ENCODE measurements at regions not wholly inside any gene's neighbourhood (a gene's known extent, or its start where the extent isn't known, plus 50 kb on each side); places are given as distances from the start of the nearest gene placed in this dataset.

DNA sequence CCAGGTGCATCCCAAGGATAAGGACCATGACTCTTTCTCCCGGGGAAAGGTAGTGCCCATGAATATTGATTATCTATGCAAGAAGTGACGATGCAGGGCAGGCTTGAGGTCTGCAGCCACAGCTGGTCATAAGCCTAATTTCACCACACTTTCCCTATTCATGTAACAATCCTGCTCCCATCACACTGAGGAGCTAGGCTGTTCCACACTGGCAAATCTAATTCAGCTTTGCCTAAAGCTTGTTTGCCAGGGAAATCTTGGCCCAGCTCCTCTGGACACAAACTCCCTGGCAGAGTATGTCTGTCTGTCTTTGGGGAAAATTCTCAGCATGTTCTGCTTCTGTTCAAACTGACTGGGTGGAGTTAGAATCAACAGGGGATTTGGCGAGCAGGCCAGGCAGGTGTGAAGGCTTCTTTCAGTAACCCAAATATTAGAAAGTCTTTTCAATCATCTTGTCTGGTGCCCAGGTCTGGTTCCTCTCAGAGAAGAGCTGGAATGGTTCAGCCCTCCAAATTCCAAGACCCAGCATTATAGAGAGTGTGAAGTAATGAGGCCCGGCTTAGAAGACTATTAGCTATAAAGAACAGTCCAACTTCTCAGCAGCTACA, 88.5 kb upstream of the SPDL1 start:
- Histone ChIP-seq H3K9me3 (ENCODE audit: insufficient read depth in 2 of 2, low read depth in 1 of 2, low read length in 1 of 2) (no peaks in the 10 kb centered on the region), H3K9ac (replicated peaks in 1 of 4; ENCODE audit: extremely low read depth in 1 of 4, low read depth in 3 of 4, low read length in 3 of 4) (no peak overlapping the region), H2AFZ (ENCODE audit: low read length) (peak overlapping the region; percentile 57; the same call in 1 of the 2 replicates), H2BK5ac (ENCODE audit: low read depth, low read length) (no peak overlapping the region), H2BK12ac (ENCODE audit: low read depth, low read length) (no peak overlapping the region), H3K14ac (ENCODE audit: insufficient read length) (no peak overlapping the region), H3K23me2 (ENCODE audit: low read depth, low read length) (no peaks in the 10 kb centered on the region), H3K23ac (ENCODE audit: insufficient read length) (no peak overlapping the region), H2BK20ac (ENCODE audit: low read length) (no peak overlapping the region), H2BK15ac (ENCODE audit: low read length) (no peak overlapping the region), H3K79me2 (ENCODE audit: control insufficient read depth in 1 of 2, insufficient read depth in 2 of 2, low read length in 2 of 2) (no peaks in the 10 kb centered on the region), H4K5ac (ENCODE audit: insufficient read length, low read depth, low read length) (no peak overlapping the region), H3K4me3 (ENCODE audit: extremely low read depth in 1 of 4, insufficient read depth in 2 of 4, low read depth in 3 of 4, low read length in 4 of 4) (no peak overlapping the region), H4K20me1 (replicated peaks in 1 of 2; ENCODE audit: control insufficient read depth in 1 of 2, insufficient read depth in 2 of 2, low read length in 2 of 2) (no peaks in the 10 kb centered on the region), H4K91ac (replicated peaks; ENCODE audit: insufficient read length, low read length) (no peak overlapping the region), H3K4me1 (replicated peaks in 1 of 4; ENCODE audit: control insufficient read depth in 3 of 4, insufficient read depth in 4 of 4, low read length in 3 of 4) (no peaks in the 10 kb centered on the region), H3K27ac (ENCODE audit: low read depth, low read length) (no peak overlapping the region), H4K8ac (ENCODE audit: extremely low read depth, insufficient read depth, low read length) (no peak overlapping the region), H3K56ac (replicated peaks; ENCODE audit: insufficient read length, low read depth, low read length) (no peak overlapping the region), H3K36me3 (ENCODE audit: control insufficient read depth in 2 of 4, insufficient read depth in 4 of 4, low read length in 3 of 4) (no peaks in the 10 kb centered on the region), H3K4me2 (ENCODE audit: insufficient read depth in 1 of 2, low read depth in 2 of 2, low read length in 2 of 2) (no peak overlapping the region), H3K4ac (replicated peaks; ENCODE audit: insufficient read length, low read depth, low read length) (no peak overlapping the region), H3K79me1 (ENCODE audit: low read depth, low read length) (no peaks in the 10 kb centered on the region), H3K27me3 (replicated peaks in 1 of 4; ENCODE audit: control insufficient read depth in 3 of 4, extremely low read depth in 1 of 4, insufficient read depth in 3 of 4, low read length in 3 of 4) (no peaks in the 10 kb centered on the region), H3K18ac (ENCODE audit: extremely low read depth, low read length) (no peak overlapping the region), H2BK120ac (replicated peaks; ENCODE audit: low read depth, low read length) (no peak overlapping the region), H2AK5ac (ENCODE audit: low read depth, low read length) (no peak overlapping the region)
- no peak for FAIRE-seq
- ChIA-PET CTCF (ENCODE audit: partially characterized antibody) (no interaction called here), POLR2A (ENCODE audit: partially characterized antibody) (no interaction called here)
- no peak for DNase-seq (ENCODE audit: low read depth in 1 of 2, low spot score in 2 of 2)
- WGBS, 2 experiments (ENCODE audit: extremely low coverage in 1 of 2, insufficient coverage in 1 of 2, insufficient read length in 1 of 2, insufficient replicate concordance in 2 of 2, low coverage in 1 of 2, low lambda C conversion rate in 2 of 2, missing lambda C conversion rate in 1 of 2) = 79% methylated on average over 4 of the region's 4 CpGs; no CpG with 5 or more reads in 1 of the 2 experiments
- TF ChIP-seq NANOG (IDR thresholded peaks at IDR 0.05; ENCODE audit: insufficient read depth, low read depth, low read length, poor library complexity, severe bottlenecking) = no peak
- no peak for TF ChIP-seq SP2 (IDR thresholded peaks at IDR 0.05; ENCODE audit: low read length)
- TF ChIP-seq TEAD4 (IDR thresholded peaks at IDR 0.05; ENCODE audit: low read depth, low read length) = no peak
- TF ChIP-seq, protein P1, sequence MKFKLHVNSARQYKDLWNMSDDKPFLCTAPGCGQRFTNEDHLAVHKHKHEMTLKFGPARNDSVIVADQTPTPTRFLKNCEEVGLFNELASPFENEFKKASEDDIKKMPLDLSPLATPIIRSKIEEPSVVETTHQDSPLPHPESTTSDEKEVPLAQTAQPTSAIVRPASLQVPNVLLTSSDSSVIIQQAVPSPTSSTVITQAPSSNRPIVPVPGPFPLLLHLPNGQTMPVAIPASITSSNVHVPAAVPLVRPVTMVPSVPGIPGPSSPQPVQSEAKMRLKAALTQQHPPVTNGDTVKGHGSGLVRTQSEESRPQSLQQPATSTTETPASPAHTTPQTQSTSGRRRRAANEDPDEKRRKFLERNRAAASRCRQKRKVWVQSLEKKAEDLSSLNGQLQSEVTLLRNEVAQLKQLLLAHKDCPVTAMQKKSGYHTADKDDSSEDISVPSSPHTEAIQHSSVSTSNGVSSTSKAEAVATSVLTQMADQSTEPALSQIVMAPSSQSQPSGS (IDR thresholded peaks at IDR 0.05; ENCODE audit: low read length) = no peak
- TF ChIP-seq EZH2 (IDR thresholded peaks at IDR 0.05; ENCODE audit: low read depth, low read length, severe bottlenecking) = no peak
- no peak for TF ChIP-seq EP300 (IDR thresholded peaks at IDR 0.05; ENCODE audit: borderline replicate concordance in 1 of 2, low read depth in 2 of 2, low read length in 2 of 2)
- no peak for TF ChIP-seq CTCF (IDR thresholded peaks at IDR 0.05; ENCODE audit: control extremely low read depth in 1 of 3, insufficient read depth in 1 of 3, low read depth in 1 of 3, low read length in 3 of 3)
- no peak for TF ChIP-seq RFX5 (IDR thresholded peaks at IDR 0.05; ENCODE audit: borderline replicate concordance, low read depth, low read length)
- no peak for TF ChIP-seq MAX (IDR thresholded peaks at IDR 0.05)

All from H1 (cell line).